ENCODE measurements at regions not wholly inside any gene's neighbourhood (a gene's known extent, or its start where the extent isn't known, plus 50 kb on each side); places are given as distances from the start of the nearest gene placed in this dataset.

GRCh38 chr9:96044401-96044800, 168.9 kb downstream of the ERCC6L2 start:
- DNase-seq (ENCODE audit: low spot score) (no peak), ATAC-seq (no peak)

- no peak for DNase-seq (ENCODE audit: low spot score)
- peak; percentile 54 for ATAC-seq
These were observed 165.3 kb downstream of the ERCC6L2 start for GRCh38 chr9:96040591-96041461.

- ATAC-seq (no peak), DNase-seq (ENCODE audit: low spot score) (no peak)
These were observed 163.4 kb downstream of the ERCC6L2 start for GRCh38 chr9:96038914-96039313.

GRCh38 chr9:96038271-96038670, 162.8 kb downstream of the ERCC6L2 start:
- ATAC-seq = no peak
- no peak for DNase-seq (ENCODE audit: low spot score)

- DNase-seq (ENCODE audit: low spot score) = no peak
- no peak for ATAC-seq
These were observed 159.1 kb downstream of the ERCC6L2 start for GRCh38 chr9:96034553-96035122.

GRCh38 chr9:96033896-96034295, 158.4 kb downstream of the ERCC6L2 start:
- no peak for ATAC-seq
- DNase-seq (ENCODE audit: low spot score) = no peak

GRCh38 chr9:96031916-96032534, 156.5 kb downstream of the ERCC6L2 start:
- DNase-seq (ENCODE audit: low spot score) = no peak

GRCh38 chr9:96031366-96031824, 155.9 kb downstream of the ERCC6L2 start:
- ATAC-seq (peak; percentile 86), DNase-seq (ENCODE audit: low spot score) (peak; percentile 93)

More at GRCh38 chr9:96031916-96032534, 156.5 kb downstream of the ERCC6L2 start:
- no peak for ATAC-seq

GRCh38 chr9:96029722-96030530, 154.4 kb downstream of the ERCC6L2 start:
- ATAC-seq (no peak), DNase-seq (ENCODE audit: low spot score) (no peak)

GRCh38 chr9:96027251-96028131, 152.0 kb downstream of the ERCC6L2 start:
- ATAC-seq (no peak), DNase-seq (ENCODE audit: low spot score) (no peak)

- DNase-seq (ENCODE audit: low spot score) (no peak), ATAC-seq (no peak)
These were observed 151.2 kb downstream of the ERCC6L2 start for GRCh38 chr9:96026655-96027213.

- no peak for ATAC-seq
- DNase-seq (ENCODE audit: low spot score) = no peak
These were observed 150.6 kb downstream of the ERCC6L2 start for GRCh38 chr9:96025995-96026602.

- ATAC-seq (no peak), DNase-seq (ENCODE audit: low spot score) (no peak)
These were observed 148.0 kb downstream of the ERCC6L2 start for GRCh38 chr9:96023486-96023885.

- peak; percentile 14 for ATAC-seq
- no peak for DNase-seq (ENCODE audit: low spot score)
These were observed 147.1 kb downstream of the ERCC6L2 start for GRCh38 chr9:96022445-96023051.

GRCh38 chr9:96021551-96022444, 146.3 kb downstream of the ERCC6L2 start:
- ATAC-seq = peak; percentile 40
- no peak for DNase-seq (ENCODE audit: low spot score)

- DNase-seq (ENCODE audit: low spot score) = no peak
- peak; percentile 64 for ATAC-seq
These were observed 145.5 kb downstream of the ERCC6L2 start for GRCh38 chr9:96020792-96021550.

- DNase-seq (ENCODE audit: low spot score) (no peak), ATAC-seq (no peak)
These were observed 144.9 kb downstream of the ERCC6L2 start for GRCh38 chr9:96020300-96020791.
